Muscle layer of duodenum (tissue), 2 donors: ENCODE measurements at regions not wholly inside any gene's neighbourhood (a gene's known extent, or its start where the extent isn't known, plus 50 kb on each side); places are given as distances from the start of the nearest gene placed in this dataset.
"Not testable (repeated sequence)": the region's sequence is repeated elsewhere in the genome, so short reads cannot be mapped to it uniquely, and the experiment has no call there.

Experiments used
- H3K27ac ChIP-seq: one replicate; pipeline ENCODE4 v1.7.0; 2013; ENCODE audit warnings: mild to moderate bottlenecking, low read length
- H3K27me3 ChIP-seq: one replicate; pipeline ENCODE4 v1.7.0; 2013; ENCODE audit warnings: low read depth, mild to moderate bottlenecking, control low read depth, low read length
- H3K36me3 ChIP-seq, 2 donors: one replicate each; pipeline ENCODE4 v1.7.0; 2013; ENCODE audit warnings: low read length in 2 of 2, control low read depth in 1 of 2, mild to moderate bottlenecking in 1 of 2; ENCODE audit not compliant: insufficient read depth in 2 of 2, control insufficient read depth in 1 of 2
- H3K4me1 ChIP-seq, 2 donors: one replicate each; pipeline ENCODE4 v1.7.0; 2013; ENCODE audit warnings: low read length in 2 of 2, mild to moderate bottlenecking in 2 of 2, control low read depth in 1 of 2, moderate library complexity in 1 of 2; ENCODE audit not compliant: insufficient read depth in 2 of 2, control insufficient read depth in 1 of 2
- H3K4me3 ChIP-seq, 2 donors: one replicate each; pipeline ENCODE4 v1.7.0; 2013; ENCODE audit warnings: low read length in 2 of 2, low read depth in 1 of 2, mild to moderate bottlenecking in 1 of 2
- H3K9me3 ChIP-seq, 2 donors: one replicate each; pipeline ENCODE4 v1.7.0; 2013; ENCODE audit warnings: low read length in 2 of 2, control low read depth in 1 of 2, mild to moderate bottlenecking in 1 of 2; ENCODE audit not compliant: control insufficient read depth in 1 of 2
- donor health status: healthy.

DNA sequence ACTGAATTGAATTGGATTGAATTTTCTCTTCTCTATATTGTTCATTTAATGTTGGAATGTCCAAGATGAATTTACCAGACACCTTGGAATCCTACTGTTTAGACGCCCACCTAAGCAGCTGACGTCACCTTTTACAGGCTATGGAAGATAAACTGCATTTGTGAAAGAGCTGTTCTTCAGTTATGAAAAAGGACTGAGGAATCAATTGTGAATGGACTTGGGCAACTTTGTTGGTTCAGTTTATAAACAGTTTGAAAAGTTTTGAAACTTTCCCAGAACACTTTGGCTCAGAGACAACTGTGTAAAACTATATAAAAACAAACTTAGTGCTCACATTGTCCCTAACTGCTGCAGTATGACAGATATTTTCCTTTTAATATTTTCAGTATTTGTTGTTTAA is 590.8 kb upstream of the SPRY2 start:
- Histone ChIP-seq H3K9me3 (no peaks in the 10 kb centered on the region), H3K36me3 (no peaks in the 10 kb centered on the region), H3K4me3 (no peak overlapping the region), H3K4me1 (peaks cover 0 to 3% of the 10 kb centered on the region in 2 donors), H3K27ac (no peak overlapping the region), H3K27me3 (no peaks in the 10 kb centered on the region)

DNA sequence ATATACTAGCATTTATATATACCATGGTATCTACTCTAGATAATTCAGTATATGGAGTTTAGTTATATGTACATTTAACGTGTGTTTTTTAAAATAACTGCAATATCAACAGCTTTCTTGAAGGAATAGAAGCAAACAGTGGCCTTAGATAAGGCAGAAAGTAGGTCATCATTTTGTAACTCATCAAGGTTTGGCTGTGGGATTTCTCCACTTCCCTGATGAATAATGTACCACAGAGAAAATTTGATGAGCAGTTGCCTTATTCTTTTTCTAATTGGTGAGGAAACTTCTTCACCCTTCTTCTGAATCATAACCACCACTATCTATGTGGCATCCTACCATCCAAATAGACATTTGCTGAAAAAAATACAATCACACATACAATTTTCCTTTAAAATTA is 590.2 kb upstream of the SPRY2 start:
- H3K4me1 ChIP-seq, result peaks cover 0 to 3% of the 10 kb centered on the region in 2 donors
- H3K27ac ChIP-seq, result no peak overlapping the region
- H3K36me3 ChIP-seq, result no peaks in the 10 kb centered on the region
- no peak overlapping the region for H3K4me3 ChIP-seq
- no peaks in the 10 kb centered on the region for H3K27me3 ChIP-seq
- H3K9me3 ChIP-seq, result no peaks in the 10 kb centered on the region

DNA sequence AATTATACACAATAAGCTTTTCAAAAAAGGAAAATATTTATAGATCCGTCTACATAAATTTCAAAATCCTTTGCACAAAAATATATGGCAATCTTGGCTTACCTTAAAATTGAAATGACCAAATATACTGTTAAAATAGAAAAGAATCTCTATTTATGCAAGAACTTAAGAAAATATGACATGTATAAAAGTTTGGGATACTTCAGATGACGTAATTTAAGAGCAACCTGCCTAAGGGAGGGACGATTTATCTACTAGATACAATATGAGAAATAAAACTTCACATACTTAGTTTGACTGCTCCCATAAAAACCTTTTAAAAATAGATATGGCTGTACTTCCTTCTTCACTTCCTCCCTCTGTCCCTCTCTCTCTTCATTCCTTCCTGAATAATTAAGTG is 587.3 kb upstream of the SPRY2 start:
- H3K4me1 ChIP-seq, result peaks cover 0 to 3% of the 10 kb centered on the region in 2 donors
- H3K36me3 ChIP-seq, result no peaks in the 10 kb centered on the region
- no peak overlapping the region for H3K27ac ChIP-seq
- no peaks in the 10 kb centered on the region for H3K9me3 ChIP-seq
- H3K4me3 ChIP-seq, result no peak overlapping the region
- no peaks in the 10 kb centered on the region for H3K27me3 ChIP-seq

DNA sequence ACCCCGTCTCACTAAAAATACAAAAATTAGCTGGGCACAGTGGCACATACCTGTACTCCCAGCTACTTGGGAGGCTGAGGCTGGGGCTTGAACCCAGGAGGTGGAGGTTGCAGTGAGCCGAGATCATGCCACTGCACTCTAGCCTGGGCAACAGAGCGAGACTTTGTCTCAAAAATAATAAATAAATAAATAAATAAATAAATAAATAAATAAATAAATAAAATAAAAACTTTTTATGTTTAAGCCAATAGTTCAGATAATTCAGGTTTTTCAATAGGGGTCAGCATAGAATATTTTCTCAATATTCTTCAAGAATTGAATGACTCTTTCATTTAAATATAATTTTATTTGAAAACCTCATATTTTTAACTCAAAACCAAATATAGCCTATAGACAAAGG is 585.1 kb upstream of the SPRY2 start:
- not testable (repeated sequence) for H3K4me3 ChIP-seq, H3K27me3 ChIP-seq, H3K9me3 ChIP-seq, H3K4me1 ChIP-seq, H3K27ac ChIP-seq, H3K36me3 ChIP-seq

DNA sequence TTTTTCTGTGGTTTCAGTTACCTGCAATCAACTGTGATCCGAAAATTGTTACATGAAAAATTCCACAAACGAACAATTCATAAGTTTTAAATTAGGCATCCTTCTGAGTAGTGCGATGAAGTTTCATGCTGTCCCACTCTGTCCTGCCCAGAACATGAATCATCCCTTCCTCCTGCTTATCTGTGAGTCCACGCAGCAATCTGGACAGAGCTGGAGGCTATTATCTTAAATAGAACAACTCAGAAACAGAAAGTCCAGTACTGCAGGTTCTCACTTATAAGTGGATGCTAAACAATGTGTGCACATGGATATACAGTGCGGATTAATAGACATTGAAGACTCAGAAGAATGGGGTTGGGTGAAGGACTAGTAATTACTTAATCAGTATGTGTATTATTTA is 583.7 kb upstream of the SPRY2 start:
- Histone ChIP-seq H3K27me3 (no peaks in the 10 kb centered on the region), H3K4me3 (no peak overlapping the region), H3K4me1 (no peaks in the 10 kb centered on the region), H3K27ac (no peak overlapping the region), H3K9me3 (no peaks in the 10 kb centered on the region), H3K36me3 (no peaks in the 10 kb centered on the region)

DNA sequence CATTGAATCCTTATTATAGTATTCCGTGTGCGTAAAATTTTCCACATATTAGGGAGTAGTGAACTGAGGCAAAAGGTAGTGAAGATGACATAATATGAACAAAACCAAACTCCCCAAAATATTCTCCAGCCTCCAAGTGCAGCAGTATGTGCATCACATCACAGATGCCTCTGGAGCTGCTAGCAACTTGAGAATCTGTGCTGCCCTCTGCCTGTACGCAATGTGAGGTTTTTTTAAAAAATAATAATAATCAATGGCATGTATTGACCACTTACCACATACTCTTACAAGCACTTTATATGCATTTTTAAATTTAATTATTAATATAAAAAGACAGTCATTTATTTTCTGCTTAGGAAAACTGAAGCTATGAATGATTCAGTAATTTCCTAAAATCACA is 583.0 kb upstream of the SPRY2 start:
- Histone ChIP-seq H3K36me3 (no peaks in the 10 kb centered on the region), H3K4me1 (no peaks in the 10 kb centered on the region), H3K27me3 (no peaks in the 10 kb centered on the region), H3K9me3 (no peaks in the 10 kb centered on the region), H3K4me3 (no peak overlapping the region), H3K27ac (no peak overlapping the region)

DNA sequence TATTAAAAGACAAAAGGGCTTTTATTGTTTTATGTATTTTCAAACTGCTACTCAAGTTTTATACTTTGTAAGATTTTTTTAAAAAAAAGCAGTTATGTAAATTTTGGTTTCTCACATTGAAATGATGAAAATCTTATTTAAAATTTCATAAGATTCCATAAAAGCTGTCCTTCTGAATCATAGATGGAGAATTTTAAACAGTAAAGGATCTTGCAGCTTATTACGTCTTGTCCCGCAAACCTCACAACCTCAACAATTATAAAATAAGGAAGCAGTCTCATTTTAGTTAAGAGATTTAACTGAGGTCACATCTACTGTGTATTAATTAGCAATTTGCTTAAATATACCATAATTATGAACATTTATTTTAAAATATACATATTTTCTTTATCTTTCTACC is 581.0 kb upstream of the SPRY2 start:
- Histone ChIP-seq H3K4me3 (no peak overlapping the region), H3K27me3 (no peaks in the 10 kb centered on the region), H3K36me3 (no peaks in the 10 kb centered on the region), H3K4me1 (no peaks in the 10 kb centered on the region), H3K9me3 (no peaks in the 10 kb centered on the region), H3K27ac (no peak overlapping the region)

DNA sequence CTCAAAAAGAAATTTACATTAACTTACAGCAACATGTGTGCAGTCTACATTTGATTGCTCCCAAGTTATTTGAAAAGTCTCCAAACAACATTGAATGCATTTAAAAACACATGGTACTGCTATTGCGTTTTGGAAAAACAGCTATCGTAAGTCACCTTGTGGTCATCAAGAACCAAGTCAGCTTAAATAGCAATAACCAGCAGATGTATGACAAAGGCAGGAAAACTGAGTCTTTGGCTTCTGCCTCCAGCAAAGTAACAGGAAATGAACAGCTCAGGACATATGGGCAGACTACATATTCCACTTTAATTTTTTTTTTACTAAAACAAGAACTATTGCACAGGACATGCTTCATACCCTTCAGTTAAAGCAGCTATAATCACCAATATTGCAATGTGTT is 580.6 kb upstream of the SPRY2 start:
- Histone ChIP-seq H3K36me3 (no peaks in the 10 kb centered on the region), H3K4me1 (no peaks in the 10 kb centered on the region), H3K27ac (no peak overlapping the region), H3K9me3 (no peaks in the 10 kb centered on the region), H3K27me3 (no peaks in the 10 kb centered on the region), H3K4me3 (no peak overlapping the region)

DNA sequence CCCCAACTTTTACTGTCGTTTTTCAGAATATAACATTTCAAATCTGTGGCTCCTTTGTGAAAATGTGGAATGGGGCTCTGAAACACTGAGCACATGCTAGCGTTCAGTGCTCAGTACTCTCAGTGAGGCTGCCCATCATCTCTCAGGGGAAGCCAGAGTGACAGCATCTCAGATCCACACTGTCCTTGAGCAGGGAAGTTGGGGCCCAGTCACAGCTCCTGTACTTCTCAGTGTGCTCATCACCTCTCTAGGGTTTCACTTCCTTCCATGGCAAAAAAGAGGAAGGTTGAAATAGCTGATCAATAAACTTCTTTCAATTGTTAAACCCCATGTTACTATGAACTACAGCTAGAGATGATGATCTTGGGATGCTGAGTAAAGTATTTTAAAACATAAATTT is 565.9 kb upstream of the SPRY2 start:
- Histone ChIP-seq H3K27ac (no peak overlapping the region), H3K9me3 (peaks cover 0 to 9% of the 10 kb centered on the region in 2 donors), H3K36me3 (no peaks in the 10 kb centered on the region), H3K4me3 (no peak overlapping the region), H3K4me1 (no peaks in the 10 kb centered on the region), H3K27me3 (no peaks in the 10 kb centered on the region)

DNA sequence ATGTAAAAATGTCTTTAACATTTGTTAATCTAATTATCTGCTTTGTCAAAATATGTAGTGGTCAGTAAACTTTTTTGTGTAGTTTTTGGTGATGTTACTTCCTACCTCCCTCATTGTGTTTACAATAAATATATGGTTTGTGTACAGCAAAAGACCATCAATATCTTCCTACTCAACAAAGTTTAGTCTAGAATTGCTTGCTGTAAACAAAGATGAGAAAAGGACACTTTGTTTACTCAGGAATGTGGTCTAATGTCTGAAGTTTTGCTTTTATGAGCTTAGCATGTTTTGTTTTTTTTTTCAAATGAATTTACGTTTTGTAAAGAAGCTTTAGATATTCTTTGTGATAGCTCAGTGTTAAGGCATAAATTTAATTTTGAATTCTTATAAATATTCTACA is 563.5 kb upstream of the SPRY2 start:
- Histone ChIP-seq H3K36me3 (no peaks in the 10 kb centered on the region), H3K4me1 (peaks cover 0 to 3% of the 10 kb centered on the region in 2 donors), H3K27me3 (no peaks in the 10 kb centered on the region), H3K9me3 (no peaks in the 10 kb centered on the region), H3K27ac (no peak overlapping the region), H3K4me3 (no peak overlapping the region)

DNA sequence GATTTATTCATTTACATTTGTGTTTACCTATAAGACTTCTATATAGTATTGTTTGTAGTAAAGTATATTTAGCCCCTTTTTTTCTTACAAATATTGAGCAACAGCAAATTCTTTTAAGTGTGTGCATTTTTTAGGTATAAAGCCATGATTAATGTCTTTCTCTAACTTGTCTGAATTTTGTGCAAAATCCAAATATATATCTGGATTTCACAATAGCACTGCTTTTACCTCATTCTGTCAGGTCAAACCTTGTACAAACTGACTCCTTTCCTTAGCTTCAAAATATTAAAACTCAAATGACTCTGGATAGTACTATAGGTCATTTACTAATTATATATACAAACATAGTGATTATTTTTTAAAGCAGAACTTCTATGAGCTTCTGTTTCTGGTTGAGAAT is 563.0 kb upstream of the SPRY2 start:
- H3K4me3 ChIP-seq, result no peak overlapping the region
- H3K27ac ChIP-seq, result no peak overlapping the region
- H3K9me3 ChIP-seq, result no peaks in the 10 kb centered on the region
- peaks cover 0 to 3% of the 10 kb centered on the region in 2 donors for H3K4me1 ChIP-seq
- no peaks in the 10 kb centered on the region for H3K27me3 ChIP-seq
- no peaks in the 10 kb centered on the region for H3K36me3 ChIP-seq

DNA sequence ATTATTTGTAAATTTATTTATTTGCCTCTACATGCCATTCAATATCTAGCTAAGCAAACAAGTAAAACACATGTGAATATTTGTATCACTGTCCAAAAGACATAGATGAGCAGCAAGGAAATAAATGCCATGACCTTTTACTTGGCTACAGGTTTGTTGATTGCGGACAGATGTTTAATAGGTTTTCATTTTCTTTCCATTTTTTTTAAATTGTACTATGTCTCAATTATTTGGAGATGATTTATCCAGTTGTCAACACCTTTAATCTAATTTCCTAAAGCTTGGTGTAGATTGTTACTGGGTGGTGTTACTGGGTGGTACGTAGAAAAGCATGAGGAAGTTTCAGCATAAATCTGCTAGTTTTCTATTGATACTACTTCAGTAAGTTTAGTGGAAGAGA is 560.6 kb upstream of the SPRY2 start:
- Histone ChIP-seq H3K4me1 (peaks cover 0 to 3% of the 10 kb centered on the region in 2 donors), H3K27me3 (no peaks in the 10 kb centered on the region), H3K27ac (no peak overlapping the region), H3K9me3 (no peaks in the 10 kb centered on the region), H3K36me3 (no peaks in the 10 kb centered on the region), H3K4me3 (no peak overlapping the region)
